H9 (cell line): ENCODE measurements at regions not wholly inside any gene's neighbourhood (a gene's known extent, or its start where the extent isn't known, plus 50 kb on each side); places are given as distances from the start of the nearest gene placed in this dataset.

ENCODE experiments used
- DNase-seq: peaks from one replicate; pipeline ENCODE4 v3.0.0-alpha.2; 2017
- H2AFZ ChIP-seq: one replicate; pipeline ENCODE4 v1.6.1; 2013; ENCODE audit warnings: mild to moderate bottlenecking, low read length, control low read depth, moderate library complexity
- H2AK5ac ChIP-seq: 2 replicates; pipeline ENCODE4 v1.6.1; 2013; ENCODE audit warnings: low read length, control low read depth, mixed read lengths; ENCODE audit not compliant: insufficient read length
- H2BK120ac ChIP-seq: one replicate; pipeline ENCODE4 v1.6.1; 2013; ENCODE audit warnings: low read depth, mild to moderate bottlenecking, low read length, control low read depth, inconsistent platforms; ENCODE audit not compliant: poor library complexity, severe bottlenecking
- H2BK12ac ChIP-seq: 2 replicates; pipeline ENCODE4 v1.6.1; 2013; ENCODE audit warnings: low read length, control low read depth, mixed read lengths, low read depth; ENCODE audit not compliant: insufficient read length
- H2BK15ac ChIP-seq: 2 replicates; pipeline ENCODE4 v1.6.1; 2013; ENCODE audit warnings: low read depth, low read length, control low read depth
- H2BK20ac ChIP-seq: one replicate; pipeline ENCODE4 v1.6.1; 2013; ENCODE audit warnings: low read depth, mild to moderate bottlenecking, low read length, control low read depth, inconsistent platforms; ENCODE audit not compliant: poor library complexity, severe bottlenecking
- H2BK5ac ChIP-seq: 2 replicates; pipeline ENCODE4 v1.6.1; 2013; ENCODE audit warnings: low read length, control low read depth, mixed read lengths; ENCODE audit not compliant: insufficient read length
- H3K14ac ChIP-seq: 2 replicates; pipeline ENCODE4 v1.6.1; 2013; ENCODE audit warnings: low read length, control low read depth; ENCODE audit not compliant: insufficient read depth
- H3K18ac ChIP-seq: 2 replicates; pipeline ENCODE4 v1.6.1; 2013; ENCODE audit warnings: low read depth, mild to moderate bottlenecking, mixed read lengths, low read length, control low read depth; ENCODE audit not compliant: insufficient read length
- H3K23ac ChIP-seq: 2 replicates; pipeline ENCODE4 v1.6.1; 2013; ENCODE audit warnings: low read length, control low read depth, mixed read lengths, low read depth; ENCODE audit not compliant: insufficient read length
- H3K23me2 ChIP-seq: 2 replicates; pipeline ENCODE4 v1.6.1; 2013; ENCODE audit warnings: low read depth, mild to moderate bottlenecking, mixed read lengths, low read length, control low read depth; ENCODE audit not compliant: insufficient read length, poor library complexity, severe bottlenecking
- H3K27ac ChIP-seq: 2 replicates; pipeline ENCODE4 v1.5.1; 2013; ENCODE audit warnings: low read length, control low read depth, mixed read lengths, low read depth; ENCODE audit not compliant: insufficient read length
- H3K27me3 ChIP-seq: 2 replicates; pipeline ENCODE4 v1.6.1; 2013; ENCODE audit warnings: low read length, control low read depth, inconsistent platforms; ENCODE audit not compliant: insufficient read depth
- H3K4ac ChIP-seq: 2 replicates; pipeline ENCODE4 v1.6.1; 2013; ENCODE audit warnings: low read depth, mild to moderate bottlenecking, control low read depth, inconsistent platforms, low read length, moderate library complexity
- H3K4me1 ChIP-seq: 2 replicates; pipeline ENCODE4 v1.6.1; 2013; ENCODE audit warnings: low read length, control low read depth, inconsistent platforms; ENCODE audit not compliant: insufficient read depth
- H3K4me2 ChIP-seq: 2 replicates; pipeline ENCODE4 v1.6.1; 2013; ENCODE audit warnings: low read length, control low read depth, mixed read lengths; ENCODE audit not compliant: insufficient read length, insufficient read depth
- H3K56ac ChIP-seq: 2 replicates; pipeline ENCODE4 v1.6.1; 2013; ENCODE audit warnings: low read depth, mild to moderate bottlenecking, mixed read lengths, low read length, control low read depth; ENCODE audit not compliant: insufficient read length
- H3K79me1 ChIP-seq: 2 replicates; pipeline ENCODE4 v1.6.1; 2013; ENCODE audit warnings: low read depth, mild to moderate bottlenecking, moderate library complexity, low read length, control low read depth, inconsistent platforms; ENCODE audit not compliant: insufficient read depth, poor library complexity, severe bottlenecking
- H3K79me2 ChIP-seq: 2 replicates; pipeline ENCODE4 v1.6.1; 2013; ENCODE audit warnings: low read length, control low read depth, inconsistent platforms; ENCODE audit not compliant: insufficient read depth
- H3K9ac ChIP-seq: 2 replicates; pipeline ENCODE4 v1.6.1; 2013; ENCODE audit warnings: low read length, control low read depth, mixed read lengths; ENCODE audit not compliant: insufficient read length; ENCODE audit errors: extremely low read depth
- H3K9me3 ChIP-seq: one replicate; pipeline ENCODE4 v1.6.1; 2013; ENCODE audit warnings: low read depth, low read length, inconsistent platforms; ENCODE audit not compliant: control insufficient read depth
- H3T11ph ChIP-seq: one replicate; pipeline ENCODE4 v1.6.1; 2013; ENCODE audit warnings: mild to moderate bottlenecking, low read length, control low read depth, inconsistent platforms
- H4K20me1 ChIP-seq: one replicate; pipeline ENCODE4 v1.6.1; 2013; ENCODE audit not compliant: control insufficient read depth, insufficient read length, insufficient read depth
- H4K5ac ChIP-seq: 2 replicates; pipeline ENCODE4 v1.6.1; 2013; ENCODE audit warnings: low read depth, mild to moderate bottlenecking, mixed read lengths, low read length, control low read depth; ENCODE audit not compliant: insufficient read length
- H4K8ac ChIP-seq: replicated peaks from 2 replicates; pipeline ENCODE4 v1.6.1; 2013; ENCODE audit warnings: low read length, control low read depth, mixed read lengths, low read depth; ENCODE audit not compliant: insufficient read length
- H4K91ac ChIP-seq: 2 replicates; pipeline ENCODE4 v1.6.1; 2013; ENCODE audit warnings: low read depth, mild to moderate bottlenecking, moderate library complexity, mixed read lengths, low read length, control low read depth; ENCODE audit not compliant: insufficient read length
- H3K27ac Mint-ChIP-seq, 3 experiments: 2 replicates in 2 of 3; 3 replicates in 1 of 3; pipeline ENCODE4 v1.8.0; 2020 to 2021; ENCODE audit warnings: mixed read lengths in 3 of 3, mild to moderate bottlenecking in 1 of 3, moderate library complexity in 1 of 3
- H3K27me3 Mint-ChIP-seq: 2 replicates; pipeline ENCODE4 v1.8.0; 2021; ENCODE audit warnings: low read depth, mild to moderate bottlenecking, moderate library complexity, mixed read lengths
- H3K36me3 Mint-ChIP-seq, 3 experiments: 2 replicates in 2 of 3; 3 replicates in 1 of 3; pipeline ENCODE4 v1.8.0; 2020 to 2021; ENCODE audit warnings: low read depth in 3 of 3, mixed read lengths in 3 of 3; ENCODE audit not compliant: insufficient read depth in 1 of 3
- H3K4me1 Mint-ChIP-seq, 2 experiments: 2 replicates each; pipeline ENCODE4 v1.8.0; 2020; ENCODE audit warnings: mixed read lengths in 2 of 2
- H3K4me3 Mint-ChIP-seq, 2 experiments: 2 replicates in 1 of 2; 3 replicates in 1 of 2; pipeline ENCODE4 v1.8.0; 2020 to 2021; ENCODE audit warnings: mild to moderate bottlenecking in 2 of 2, mixed read lengths in 2 of 2, moderate library complexity in 1 of 2
- H3K9me3 Mint-ChIP-seq, 2 experiments: 2 replicates in 1 of 2; 3 replicates in 1 of 2; pipeline ENCODE4 v1.8.0; 2020; ENCODE audit warnings: mild to moderate bottlenecking in 2 of 2, mixed read lengths in 2 of 2, moderate library complexity in 1 of 2
- CTCF ChIP-seq: fragments of 200-600 bp; sonication (generic); conservative IDR thresholded peaks from 3 replicates; pipeline ENCODE4 v1.8.0; 2021; ENCODE audit warnings: antibody characterized with exemption, mild to moderate bottlenecking
- WGBS: extraction: QIAGEN DNeasy Blood & Tissue Kit; methylation state at CpG from one replicate; pipeline ENCODE4 v1.1.7; 2013; ENCODE audit warnings: missing lambda C conversion rate, low lambda C conversion rate, mixed read lengths; ENCODE audit not compliant: insufficient read length; ENCODE audit errors: extremely low coverage; 5-methylcytosine and 5-hydroxymethylcytosine counted together

- Histone ChIP-seq H4K20me1 (no peaks in the 10 kb centered on the region), H3K4ac (no peak overlapping the region), H3K14ac (no peak overlapping the region), H3K9ac (no peak overlapping the region), H3K27ac (no peak overlapping the region), H3K23me2 (no peaks in the 10 kb centered on the region), H3K4me1 (no peaks in the 10 kb centered on the region), H3K23ac (no peak overlapping the region), H3T11ph (no peak overlapping the region), H4K5ac (no peak overlapping the region), H3K18ac (no peak overlapping the region), H3K27me3 (no peaks in the 10 kb centered on the region), H4K8ac (no peak overlapping the region), H3K4me2 (no peak overlapping the region), H3K79me1 (no peaks in the 10 kb centered on the region), H2BK120ac (no peak overlapping the region), H2AFZ (no peak overlapping the region), H2BK20ac (no peak overlapping the region), H2BK12ac (no peak overlapping the region), H3K56ac (no peak overlapping the region), H2BK5ac (no peak overlapping the region), H3K9me3 (no peaks in the 10 kb centered on the region), H3K79me2 (no peaks in the 10 kb centered on the region), H4K91ac (no peak overlapping the region), H2BK15ac (no peak overlapping the region), H2AK5ac (no peak overlapping the region)
- DNase-seq = peak; percentile 44
- Mint-ChIP-seq H3K4me3 (no peak overlapping the region), H3K4me1 (peaks cover 0 to 2% of the 10 kb centered on the region in 2 experiments; a peak in 1 of 4 replicates), H3K9me3 (no peaks in the 10 kb centered on the region; a peak in 1 of 5 replicates), H3K27me3 (no peaks in the 10 kb centered on the region), H3K36me3 (no peaks in the 10 kb centered on the region), H3K27ac (no peak overlapping the region)
- TF ChIP-seq CTCF = peak; percentile 42; the same call in 2 of the 3 replicates
- WGBS = no CpG with 5 or more reads among the region's 3 CpGs
These were observed 617.3 kb downstream of the RPL10L start for GRCh38 chr14:46034305-46034704.
